ENCODE measurements at regions not wholly inside any gene's neighbourhood (a gene's known extent, or its start where the extent isn't known, plus 50 kb on each side); places are given as distances from the start of the nearest gene placed in this dataset.
"Not testable (repeated sequence)": the region's sequence is repeated elsewhere in the genome, so short reads cannot be mapped to it uniquely, and the experiment has no call there.

- not testable (repeated sequence) for DNase-seq (ENCODE audit: low spot score)
Measured at GRCh38 chr15:84094720-84095119, 140.9 kb upstream of the GOLGA6L4 start.

GRCh38 chr15:84097053-84097452 lies 138.5 kb upstream of the GOLGA6L4 start:
- not testable (repeated sequence) for DNase-seq (ENCODE audit: low spot score)

- no peak for DNase-seq (ENCODE audit: low spot score)
Measured at GRCh38 chr15:84098604-84099003, 137.0 kb upstream of the GOLGA6L4 start.

GRCh38 chr15:84099181-84099580 lies 136.4 kb upstream of the GOLGA6L4 start:
- no peak for DNase-seq (ENCODE audit: low spot score)

GRCh38 chr15:84103345-84103744 lies 132.2 kb upstream of the GOLGA6L4 start:
- DNase-seq (ENCODE audit: low spot score): no peak

GRCh38 chr15:84104853-84105252 lies 130.7 kb upstream of the GOLGA6L4 start:
- DNase-seq (ENCODE audit: low spot score): no peak

GRCh38 chr15:84108728-84109127 lies 126.8 kb upstream of the GOLGA6L4 start:
- DNase-seq (ENCODE audit: low spot score): no peak

- no peak for DNase-seq (ENCODE audit: low spot score)
Measured at GRCh38 chr15:84111575-84111974, 124.0 kb upstream of the GOLGA6L4 start.

- DNase-seq (ENCODE audit: low spot score): no peak
Measured at GRCh38 chr15:84112025-84112424, 123.5 kb upstream of the GOLGA6L4 start.

GRCh38 chr15:84113919-84114318 lies 121.7 kb upstream of the GOLGA6L4 start:
- no peak for DNase-seq (ENCODE audit: low spot score)

- not testable (repeated sequence) for DNase-seq (ENCODE audit: low spot score)
Measured at GRCh38 chr15:84114680-84115079, 120.9 kb upstream of the GOLGA6L4 start.

- not testable (repeated sequence) for DNase-seq (ENCODE audit: low spot score)
Measured at GRCh38 chr15:84119351-84119750, 116.2 kb upstream of the GOLGA6L4 start.

GRCh38 chr15:84120903-84121302 lies 114.7 kb upstream of the GOLGA6L4 start:
- DNase-seq (ENCODE audit: low spot score): not testable (repeated sequence)

GRCh38 chr15:84128706-84129105 lies 106.9 kb upstream of the GOLGA6L4 start:
- DNase-seq (ENCODE audit: low spot score): not testable (repeated sequence)

- DNase-seq (ENCODE audit: low spot score): not testable (repeated sequence)
Measured at GRCh38 chr15:84130098-84130831, 105.3 kb upstream of the GOLGA6L4 start.

- not testable (repeated sequence) for DNase-seq (ENCODE audit: low spot score)
Measured at GRCh38 chr15:84135931-84136456, 99.6 kb upstream of the GOLGA6L4 start.

- peak; percentile 79 for DNase-seq (ENCODE audit: low spot score)
Measured at GRCh38 chr15:84142888-84143337, 92.7 kb upstream of the GOLGA6L4 start.

- DNase-seq (ENCODE audit: low spot score): no peak
Measured at GRCh38 chr15:84143753-84144314, 91.7 kb upstream of the GOLGA6L4 start.

- not testable (repeated sequence) for DNase-seq (ENCODE audit: low spot score)
Measured at GRCh38 chr15:84144946-84145345, 90.6 kb upstream of the GOLGA6L4 start.

- not testable (repeated sequence) for DNase-seq (ENCODE audit: low spot score)
Measured at GRCh38 chr15:84146299-84146698, 89.3 kb upstream of the GOLGA6L4 start.

GRCh38 chr15:84147307-84147706 lies 88.3 kb upstream of the GOLGA6L4 start:
- not testable (repeated sequence) for DNase-seq (ENCODE audit: low spot score)

- no peak for DNase-seq (ENCODE audit: low spot score)
Measured at GRCh38 chr15:84151205-84151931, 84.2 kb upstream of the GOLGA6L4 start.
